ENCODE measurements at regions not wholly inside any gene's neighbourhood (a gene's known extent, or its start where the extent isn't known, plus 50 kb on each side); places are given as distances from the start of the nearest gene placed in this dataset.

GRCh38 chr12:40464121-40464520 is 228.1 kb upstream of the CNTN1 start:
- TF ChIP-seq POLR2A (IDR thresholded peaks at IDR 0.05; ENCODE audit: low read length): no peak
- no peak for TF ChIP-seq GATA1 (IDR thresholded peaks at IDR 0.05; ENCODE audit: low read depth, low read length)
